ENCODE measurements at regions not wholly inside any gene's neighbourhood (a gene's known extent, or its start where the extent isn't known, plus 50 kb on each side); places are given as distances from the start of the nearest gene placed in this dataset.

DNA sequence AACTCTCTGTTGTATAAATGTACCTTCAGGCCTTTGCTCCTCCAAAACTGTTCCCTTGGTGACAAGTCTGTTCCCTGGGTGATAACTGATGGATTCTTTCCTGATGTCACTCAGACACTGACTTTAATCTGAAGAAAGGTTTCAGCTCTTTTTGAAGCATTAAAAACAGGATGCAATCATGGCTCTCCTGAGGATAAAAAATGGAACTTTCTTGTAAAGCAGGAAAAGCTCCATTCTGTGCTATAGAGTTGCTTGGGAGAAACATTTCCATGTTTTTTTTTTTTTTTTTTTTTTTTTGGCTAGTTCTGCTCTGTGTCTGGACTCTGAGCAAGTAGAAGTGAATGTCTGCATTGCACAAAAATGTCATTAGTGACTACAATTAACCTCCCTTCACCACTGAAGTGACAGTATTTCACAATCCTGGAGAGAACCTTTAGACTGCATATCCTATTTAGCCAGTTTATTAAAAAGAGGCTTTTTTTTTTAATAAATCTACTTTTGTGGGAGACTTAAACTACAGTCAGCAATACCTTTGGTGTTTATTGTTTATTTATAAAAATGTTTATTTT is 101.7 kb upstream of the PRMT6 start:
- DNase-seq (ENCODE audit: low read depth in 2 of 2), result no peak

DNA sequence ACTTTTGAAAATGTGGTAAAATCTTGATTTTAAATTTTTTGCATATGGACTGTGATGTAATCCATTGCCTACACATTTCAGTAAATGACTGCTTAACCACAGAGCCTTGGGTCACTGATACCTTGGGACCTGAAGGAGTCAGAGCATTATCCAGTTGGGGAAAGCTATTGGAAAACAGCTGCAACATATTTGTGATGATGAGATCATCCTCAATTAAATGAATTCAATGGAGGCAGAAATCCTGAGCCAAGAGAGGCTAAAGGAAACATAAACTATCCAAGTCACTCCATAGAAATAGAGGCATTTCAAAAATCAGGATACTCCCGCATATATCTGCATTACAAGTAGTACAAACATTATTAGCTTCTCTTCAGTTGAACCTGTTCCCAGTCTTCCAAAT is 99.8 kb upstream of the PRMT6 start:
- DNase-seq (ENCODE audit: low read depth in 2 of 2), result no peak

DNA sequence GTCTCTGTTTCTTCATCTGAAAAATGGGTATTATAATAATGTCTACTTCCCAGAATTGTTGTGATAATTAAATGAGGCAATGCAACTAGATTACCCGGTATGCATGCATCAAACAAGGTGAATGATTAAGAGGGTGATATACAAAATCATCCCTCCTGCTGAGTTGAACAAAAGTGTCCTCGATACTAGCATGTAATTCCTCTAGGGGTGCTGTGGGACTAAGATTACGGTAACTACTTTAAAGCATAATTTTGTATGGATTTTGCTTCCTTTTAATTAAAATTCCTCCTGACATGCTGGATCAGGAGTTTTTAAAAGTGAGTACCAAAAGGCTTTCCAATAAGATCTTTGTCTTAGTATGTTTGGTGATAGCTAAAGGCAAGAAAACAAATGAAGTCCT is 98.7 kb upstream of the PRMT6 start:
- no peak for DNase-seq (ENCODE audit: low read depth in 2 of 2)

DNA sequence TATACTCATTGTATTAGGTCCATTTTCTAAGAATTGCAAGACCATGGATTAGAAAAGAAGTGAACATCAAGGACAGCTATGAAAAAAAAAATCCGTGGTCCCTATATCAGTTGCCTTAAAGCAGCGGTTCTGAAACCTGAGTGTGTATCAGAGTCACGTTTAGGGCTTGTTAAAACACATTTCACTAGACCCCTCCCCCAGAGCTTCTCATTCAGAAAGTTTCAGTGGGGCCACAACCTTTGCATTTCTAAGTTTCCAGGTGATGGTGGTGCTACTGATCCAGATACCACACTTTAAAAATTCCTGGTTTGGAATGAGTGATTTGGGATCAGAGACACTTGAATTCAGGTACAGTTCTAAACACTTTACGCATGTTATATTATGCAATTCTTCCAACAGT is 96.1 kb upstream of the PRMT6 start:
- DNase-seq (ENCODE audit: low read depth in 2 of 2), result no peak

DNA sequence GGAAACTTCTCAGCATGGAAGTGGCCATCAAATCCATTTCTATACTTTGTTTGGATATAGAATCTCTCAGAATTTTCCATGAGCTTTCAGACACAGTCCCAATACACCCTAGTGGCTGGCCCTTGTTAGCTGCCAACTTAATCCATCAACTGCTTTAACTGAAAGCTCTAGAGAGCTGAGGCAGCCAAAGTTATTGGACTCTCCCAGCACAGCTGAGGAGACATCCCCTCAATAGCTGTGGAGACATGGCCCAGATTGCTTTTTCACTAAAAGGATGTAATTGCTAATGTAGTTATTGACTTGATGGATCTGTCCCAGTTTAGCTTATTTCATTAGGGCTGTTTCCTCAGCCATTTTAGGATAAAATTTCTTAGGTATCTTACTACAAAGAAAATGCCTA is 94.8 kb upstream of the PRMT6 start:
- no peak for DNase-seq (ENCODE audit: low read depth in 2 of 2)

DNA sequence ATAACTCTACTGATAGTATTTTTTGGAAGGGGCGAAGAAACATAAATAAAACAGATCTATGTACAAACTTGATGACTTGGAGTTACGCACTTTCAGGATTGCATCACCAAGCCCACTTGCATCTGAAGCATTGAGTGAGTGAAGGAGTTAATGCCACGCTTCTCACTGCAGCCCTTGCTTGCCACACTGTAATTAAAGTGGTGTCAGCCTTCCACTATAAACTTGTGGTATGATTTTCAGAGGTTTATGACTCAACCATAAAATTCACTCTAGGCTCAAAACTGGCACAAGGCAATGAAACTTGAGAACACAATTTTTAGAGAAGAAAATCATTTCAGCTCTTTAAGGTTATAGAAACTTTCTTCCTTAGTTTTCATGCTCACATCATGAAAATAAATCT is 93.9 kb upstream of the PRMT6 start:
- DNase-seq (ENCODE audit: low read depth in 2 of 2), result no peak

DNA sequence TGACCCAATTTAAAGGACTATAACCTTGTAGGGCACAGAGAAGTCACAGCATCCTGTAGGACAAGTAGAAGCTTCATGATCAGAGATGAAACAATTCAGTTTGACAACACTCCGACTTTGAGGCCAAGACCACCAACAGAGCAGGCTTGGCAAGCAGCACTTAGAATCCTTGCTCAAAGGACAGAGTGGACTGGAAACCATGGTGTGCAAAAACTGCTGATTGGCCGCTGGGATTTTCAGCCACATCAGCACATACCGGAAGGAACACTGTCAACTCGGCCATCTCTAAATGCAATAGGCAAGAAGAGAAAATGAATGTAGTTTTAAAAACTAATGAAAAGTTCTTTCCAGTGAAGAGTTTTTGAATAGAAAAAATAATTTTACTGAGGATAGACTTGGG is 92.0 kb upstream of the PRMT6 start:
- no peak for DNase-seq (ENCODE audit: low read depth in 2 of 2)

DNA sequence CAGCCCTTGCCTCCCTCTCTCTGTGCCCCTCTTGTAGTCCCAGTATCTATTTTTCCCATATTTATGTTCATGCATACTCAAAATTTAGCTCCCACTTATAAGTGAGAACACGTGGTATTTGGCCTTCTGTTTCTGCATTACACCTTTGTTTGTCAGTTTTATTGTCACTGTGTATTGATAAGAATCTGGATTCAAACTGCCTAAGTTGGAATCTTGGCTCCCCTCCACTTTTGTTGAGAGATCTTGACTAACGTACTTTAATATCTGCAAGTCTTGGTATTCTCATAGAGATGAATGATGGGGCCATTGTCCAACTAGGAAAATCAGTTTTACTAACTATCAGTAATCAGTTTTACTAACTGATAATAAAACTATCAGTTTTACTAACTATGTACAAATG is 87.8 kb upstream of the PRMT6 start:
- no peak for DNase-seq (ENCODE audit: low read depth in 2 of 2)

DNA sequence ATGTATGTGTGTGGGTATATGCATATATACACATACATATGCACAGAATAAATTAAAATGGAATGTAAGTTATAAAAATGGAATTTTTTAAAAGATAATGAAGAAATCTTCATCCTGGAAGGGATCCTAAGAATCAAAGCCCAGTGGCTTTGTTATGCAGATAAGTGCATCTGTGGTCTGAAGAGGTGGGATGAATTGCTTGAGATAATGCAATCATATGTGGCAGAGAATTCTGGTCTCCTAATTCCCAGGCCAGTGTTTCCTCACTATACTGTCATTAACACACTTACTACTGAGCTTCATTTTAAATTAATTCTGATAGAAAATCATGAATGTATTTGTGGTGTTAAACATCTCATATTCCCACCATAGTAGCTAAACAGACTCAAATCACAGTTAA is 86.7 kb upstream of the PRMT6 start:
- no peak for DNase-seq (ENCODE audit: low read depth in 2 of 2)

DNA sequence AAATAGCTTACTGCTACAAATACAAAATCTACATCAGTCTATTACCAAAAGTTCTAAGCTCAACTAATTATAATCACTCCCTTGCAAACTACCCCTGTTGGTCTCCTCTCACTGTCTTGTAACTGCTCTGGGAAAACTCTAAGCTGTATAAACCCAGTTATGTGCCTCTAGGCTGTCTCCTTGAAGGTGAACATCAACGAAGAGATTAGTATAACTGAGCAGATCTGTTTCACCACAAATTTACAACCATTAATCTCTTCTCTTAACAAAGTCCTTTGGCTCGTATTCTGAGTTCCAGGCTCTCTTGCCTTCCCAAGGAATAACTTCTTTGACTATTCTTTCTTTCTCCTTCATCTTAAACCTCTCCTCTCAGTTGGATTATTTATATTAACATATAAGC is 84.4 kb upstream of the PRMT6 start:
- DNase-seq (ENCODE audit: low read depth in 2 of 2), result no peak

DNA sequence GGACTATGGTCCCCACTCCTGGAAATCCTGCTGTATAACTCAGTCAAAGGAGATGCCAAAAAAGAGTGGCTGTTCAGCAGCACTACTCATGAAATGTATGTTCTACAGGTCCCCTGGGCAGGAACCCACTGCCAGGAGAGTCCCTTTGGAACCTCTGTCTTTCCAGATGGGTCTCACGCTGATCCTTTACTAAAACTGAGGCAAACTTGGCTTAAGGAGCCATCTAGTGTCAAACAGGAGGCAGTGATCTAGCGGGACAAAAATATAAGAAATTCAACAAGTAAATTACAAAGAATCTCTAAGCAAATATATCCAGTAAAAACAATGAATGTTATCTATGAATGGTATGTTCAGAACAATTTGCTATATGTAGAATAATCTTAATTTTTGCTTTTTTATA is 80.5 kb upstream of the PRMT6 start:
- peak in 1 of 2 donors; percentile 16 for DNase-seq (ENCODE audit: low read depth in 2 of 2)

DNA sequence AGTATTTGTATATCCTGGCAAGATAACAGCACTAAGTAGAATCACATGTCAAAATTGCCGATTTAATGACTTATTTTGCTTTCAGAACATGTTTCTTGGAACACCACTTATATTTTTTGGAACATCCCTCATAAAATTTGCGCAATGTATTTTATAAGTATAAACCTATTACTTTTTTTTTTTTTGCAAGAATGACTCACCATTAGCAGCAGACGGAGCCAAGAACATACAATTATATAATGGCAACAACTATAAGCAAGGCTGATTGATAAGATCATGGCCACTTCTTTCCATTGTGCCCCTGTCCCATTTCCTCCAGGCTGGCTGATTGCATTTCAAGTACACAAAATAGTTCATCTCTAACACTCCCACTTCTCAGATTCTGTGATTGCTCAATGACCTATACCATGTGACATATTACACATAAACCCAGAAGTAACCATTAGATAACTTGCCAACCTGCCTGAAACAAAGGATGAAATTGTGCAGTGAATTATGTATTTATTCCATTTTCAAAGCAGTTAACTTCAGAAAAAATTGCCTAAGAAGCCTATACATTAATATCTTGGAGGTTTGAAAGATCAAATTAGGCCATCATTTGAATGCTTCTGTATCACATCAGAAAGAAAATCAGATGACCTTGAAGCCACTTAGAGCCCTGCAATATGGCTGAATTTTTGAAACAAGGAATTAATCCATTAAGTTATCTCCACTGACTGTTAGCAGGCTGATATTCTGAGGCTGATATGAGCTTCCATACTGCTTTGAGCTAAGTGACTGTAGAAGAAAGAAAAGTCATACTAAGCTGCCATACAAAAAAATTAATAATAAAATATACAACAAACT is 77.8 kb upstream of the PRMT6 start:
- DNase-seq (ENCODE audit: low read depth in 2 of 2), result peak in 1 of 2 donors; percentile 0

DNA sequence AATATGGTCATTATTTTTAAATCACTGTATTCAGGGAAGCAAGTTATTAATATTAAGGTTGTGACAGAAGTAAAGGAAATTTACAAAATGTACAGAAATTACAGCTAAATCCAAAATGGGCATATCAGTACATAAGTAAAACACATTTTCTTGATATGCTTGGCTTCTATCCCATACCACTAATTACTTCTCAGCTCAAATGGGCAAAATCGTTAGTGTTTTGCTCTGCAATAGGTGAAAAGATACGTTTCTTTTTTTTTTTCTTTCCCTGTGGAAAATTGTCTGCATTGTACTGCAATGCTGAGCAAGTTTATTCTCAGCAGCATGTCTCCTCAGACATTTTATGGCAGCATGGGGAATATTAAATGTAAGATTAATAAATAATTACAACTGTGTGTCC is 77.1 kb upstream of the PRMT6 start:
- DNase-seq (ENCODE audit: low read depth in 2 of 2), result no peak

DNA sequence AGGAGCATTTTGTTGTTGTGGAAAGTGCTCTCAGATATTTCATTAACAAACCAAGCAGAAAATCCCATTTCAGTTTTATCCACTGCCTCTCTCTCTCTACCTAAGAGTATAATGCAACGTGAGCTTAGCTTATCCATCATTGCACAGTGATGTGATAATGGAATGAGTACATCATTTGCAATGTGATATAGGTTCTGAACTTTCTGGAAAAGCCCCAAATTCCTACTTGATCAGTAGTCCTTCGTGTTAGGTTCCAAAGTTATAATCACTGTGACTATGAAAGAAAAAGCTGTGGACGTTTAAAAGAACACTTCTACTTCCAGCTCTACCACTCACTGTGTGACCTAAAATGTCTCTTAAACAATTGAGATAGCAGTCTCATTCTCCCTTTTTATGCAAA is 76.4 kb upstream of the PRMT6 start:
- DNase-seq (ENCODE audit: low read depth in 2 of 2), result no peak

DNA sequence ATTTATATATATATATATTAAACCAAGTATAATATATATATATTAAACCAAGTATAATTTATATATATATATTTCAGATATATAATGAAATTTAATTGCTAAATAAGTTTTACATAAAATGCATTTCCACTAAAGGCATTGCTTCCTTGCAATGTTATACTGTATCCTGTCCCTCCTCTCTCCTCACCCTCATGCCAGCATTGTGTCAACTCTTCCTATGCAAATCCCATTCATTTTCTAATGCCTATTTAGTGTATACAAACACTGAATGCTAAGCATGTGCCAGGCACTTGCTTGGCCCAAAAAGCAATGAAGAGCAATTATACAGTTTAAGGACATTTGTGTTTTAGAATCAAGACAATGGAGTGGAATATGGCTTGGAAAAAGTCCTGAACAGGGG is 71.7 kb upstream of the PRMT6 start:
- DNase-seq (ENCODE audit: low read depth in 2 of 2), result no peak

DNA sequence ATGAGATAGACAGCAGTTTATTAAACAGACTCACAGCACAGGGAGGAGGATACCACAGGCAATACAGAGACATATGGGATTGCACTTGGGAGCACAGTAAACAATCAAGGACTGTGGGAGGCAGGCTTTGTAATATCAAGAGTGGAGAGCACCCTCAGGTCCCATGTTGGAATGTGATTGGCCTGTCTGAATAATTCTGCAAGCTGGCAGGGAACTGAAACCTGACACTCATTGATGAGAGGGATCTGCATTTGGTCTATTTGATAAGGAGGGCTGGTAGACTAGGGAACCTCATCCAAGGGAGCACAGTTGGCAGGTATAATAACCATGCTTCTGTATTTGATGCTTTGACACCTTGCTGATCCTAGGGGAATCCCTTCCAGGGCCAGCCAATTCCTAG is 69.9 kb upstream of the PRMT6 start:
- DNase-seq (ENCODE audit: low read depth in 2 of 2), result no peak

DNA sequence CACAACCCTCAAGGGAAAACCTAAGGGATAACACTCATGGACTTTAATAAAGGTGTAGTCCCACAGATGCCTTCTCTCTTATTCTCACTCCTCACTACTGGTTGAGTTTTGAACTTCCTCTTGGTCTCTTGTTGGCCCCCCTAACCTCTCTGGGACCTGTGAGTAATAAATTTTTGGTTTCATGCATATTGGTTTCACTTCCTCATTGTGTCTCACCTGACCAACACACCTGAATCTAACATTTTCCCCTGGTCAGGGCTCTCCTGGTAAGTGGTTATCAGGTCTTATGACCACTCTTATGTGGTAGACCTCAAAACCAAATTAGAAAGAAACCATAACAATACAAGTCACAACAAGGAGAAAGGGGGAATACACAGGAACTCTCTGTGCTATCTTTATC is 60.5 kb upstream of the PRMT6 start:
- DNase-seq (ENCODE audit: low read depth in 2 of 2), result no peak

DNA sequence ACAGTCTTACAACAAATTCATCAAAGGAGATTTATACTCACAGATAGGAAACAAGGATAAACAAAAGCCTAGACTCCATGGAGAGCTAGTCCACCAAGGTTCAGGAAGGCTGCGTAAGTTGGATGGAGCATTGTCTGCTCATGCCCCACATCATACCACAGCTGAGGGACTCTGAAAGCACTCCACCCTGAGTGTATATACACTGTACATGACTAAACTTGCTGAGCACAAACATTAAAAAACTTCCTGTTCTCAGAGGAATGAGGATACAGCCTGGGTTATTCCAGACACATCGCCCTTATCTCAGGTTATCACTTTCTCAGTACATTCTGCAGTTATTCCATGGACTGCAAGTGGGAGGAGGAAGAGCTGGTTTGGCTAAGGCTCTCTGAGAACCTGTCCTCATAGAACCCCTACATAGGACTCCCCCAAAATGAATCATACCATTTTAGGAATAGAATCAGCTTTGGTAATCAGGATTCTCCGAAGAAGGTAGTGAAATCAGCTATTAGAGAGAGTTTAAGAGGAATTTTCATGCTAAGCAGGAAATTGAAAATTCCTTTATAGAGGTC is 58.0 kb upstream of the PRMT6 start:
- peak in 1 of 2 donors; percentile 39 for DNase-seq (ENCODE audit: low read depth in 2 of 2)

DNA sequence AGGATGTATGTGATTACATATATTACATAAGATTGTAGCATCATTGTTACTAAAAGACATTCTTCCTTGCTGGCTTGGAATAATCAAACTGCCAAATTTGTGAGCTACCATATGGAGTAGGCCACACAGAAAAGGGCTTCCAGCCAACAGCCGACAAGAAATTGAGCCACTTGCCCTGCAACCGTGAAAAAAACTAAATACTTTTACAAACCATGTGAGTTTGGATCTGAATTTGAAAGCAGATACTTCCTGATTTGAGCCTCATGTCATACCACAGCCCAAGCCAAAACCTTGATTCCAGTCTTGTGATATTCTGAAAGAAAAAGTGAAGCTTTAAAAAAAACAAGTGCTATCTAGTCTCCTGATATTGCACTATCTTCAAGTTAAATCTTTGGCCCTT is 55.6 kb upstream of the PRMT6 start:
- no peak for DNase-seq (ENCODE audit: low read depth in 2 of 2)

DNA sequence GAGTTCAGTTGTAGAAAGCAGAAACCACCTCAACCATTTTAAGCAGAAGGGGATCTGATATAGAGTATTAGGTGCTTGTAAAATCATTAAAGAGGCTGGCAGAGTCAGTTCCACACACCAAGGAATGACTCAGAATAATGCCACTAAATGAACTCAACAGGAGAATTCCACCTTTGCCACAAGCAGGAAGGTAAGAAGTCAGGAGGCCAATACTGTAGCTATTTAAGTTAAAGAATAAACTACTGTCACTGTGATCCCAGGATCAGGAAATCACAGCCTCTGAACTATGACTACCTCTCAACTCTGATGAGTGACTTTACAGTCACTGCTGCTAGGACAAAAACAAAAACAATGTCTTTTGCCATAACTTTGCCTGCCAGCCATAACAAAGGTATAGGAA is 52.5 kb upstream of the PRMT6 start:
- peak in 1 of 2 donors; percentile 9 for DNase-seq (ENCODE audit: low read depth in 2 of 2)

DNA sequence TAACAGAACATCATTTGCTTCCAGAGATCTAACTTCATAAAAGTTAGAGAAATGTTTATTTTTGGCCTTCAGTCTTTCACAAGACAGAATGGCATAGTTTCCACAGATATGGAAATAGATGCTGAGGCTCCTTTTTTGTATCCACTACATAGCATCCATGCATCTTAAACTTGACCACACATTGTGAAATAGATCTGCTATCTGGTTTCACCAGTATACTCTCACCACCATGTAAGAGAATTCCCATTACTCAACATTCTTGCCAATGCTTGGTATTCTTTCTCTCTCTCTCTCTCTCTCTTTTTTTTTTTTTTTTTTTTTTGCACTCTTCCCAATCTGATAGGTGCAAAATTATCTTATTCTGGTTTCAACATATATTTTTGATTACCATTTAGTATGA is 52.1 kb upstream of the PRMT6 start:
- no peak for DNase-seq (ENCODE audit: low read depth in 2 of 2)
